ENCODE measurements at regions not wholly inside any gene's neighbourhood (a gene's known extent, or its start where the extent isn't known, plus 50 kb on each side); places are given as distances from the start of the nearest gene placed in this dataset.

- WGBS (ENCODE audit: low lambda C conversion rate) = 9% methylated on average over 13 of the region's 14 CpGs
- CTCF ChIA-PET (ENCODE audit: low intra/inter-chr PET ratio, low total read pairs) = no interaction called here
- H3K27me3 ChIP-seq (ENCODE audit: control insufficient read depth in 1 of 2, insufficient read depth in 2 of 2, low read length in 2 of 2) = peaks cover 17 to 87% of the 10 kb centered on the region in 2 experiments; a peak in 4 of 5 replicates
- no peak for TF ChIP-seq ZNF891 (CRISPR knock-in tag; IDR thresholded peaks at IDR 0.05)
- TF ChIP-seq ZNF337 (CRISPR knock-in tag; IDR thresholded peaks at IDR 0.05; ENCODE audit: borderline replicate concordance, low read depth) = no peak
- no peak for TF ChIP-seq EHMT2 (IDR thresholded peaks at IDR 0.05; ENCODE audit: borderline replicate concordance, low read depth, low read length)
- TF ChIP-seq ZBTB7B (CRISPR knock-in tag; IDR thresholded peaks at IDR 0.05) = no peak
- no peak for TF ChIP-seq MBNL3 (CRISPR knock-in tag; conservative IDR thresholded peaks at IDR 0.05)
- TF ChIP-seq PCBP2 (optimal IDR thresholded peaks at IDR 0.05; ENCODE audit: low read depth, low read length, poor library complexity, severe bottlenecking) = no peak
- TF ChIP-seq ZNF790 (CRISPR knock-in tag; IDR thresholded peaks at IDR 0.05; ENCODE audit: borderline replicate concordance) = no peak
- TF ChIP-seq MEIS2 (CRISPR knock-in tag; IDR thresholded peaks at IDR 0.05) = no peak
- TF ChIP-seq USF2 (IDR thresholded peaks at IDR 0.05; ENCODE audit: low read depth, low read length) = no peak
- no peak for TF ChIP-seq USF2 (CRISPR knock-in tag; IDR thresholded peaks at IDR 0.05; ENCODE audit: borderline replicate concordance)
- TF ChIP-seq, protein P1, sequence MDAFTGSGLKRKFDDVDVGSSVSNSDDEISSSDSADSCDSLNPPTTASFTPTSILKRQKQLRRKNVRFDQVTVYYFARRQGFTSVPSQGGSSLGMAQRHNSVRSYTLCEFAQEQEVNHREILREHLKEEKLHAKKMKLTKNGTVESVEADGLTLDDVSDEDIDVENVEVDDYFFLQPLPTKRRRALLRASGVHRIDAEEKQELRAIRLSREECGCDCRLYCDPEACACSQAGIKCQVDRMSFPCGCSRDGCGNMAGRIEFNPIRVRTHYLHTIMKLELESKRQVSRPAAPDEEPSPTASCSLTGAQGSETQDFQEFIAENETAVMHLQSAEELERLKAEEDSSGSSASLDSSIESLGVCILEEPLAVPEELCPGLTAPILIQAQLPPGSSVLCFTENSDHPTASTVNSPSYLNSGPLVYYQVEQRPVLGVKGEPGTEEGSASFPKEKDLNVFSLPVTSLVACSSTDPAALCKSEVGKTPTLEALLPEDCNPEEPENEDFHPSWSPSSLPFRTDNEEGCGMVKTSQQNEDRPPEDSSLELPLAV (CRISPR knock-in tag; conservative IDR thresholded peaks at IDR 0.05; ENCODE audit: low read depth) = no peak
- no peak for TF ChIP-seq CEBPZ (IDR thresholded peaks at IDR 0.05; ENCODE audit: low read length)
- no peak for TF ChIP-seq HDAC6 (IDR thresholded peaks at IDR 0.05; ENCODE audit: low read depth, low read length)
- TF ChIP-seq ZNF207 (IDR thresholded peaks at IDR 0.05; ENCODE audit: borderline replicate concordance) = no peak
- no peak for TF ChIP-seq SOX5 (CRISPR knock-in tag; IDR thresholded peaks at IDR 0.05; ENCODE audit: borderline replicate concordance)
- no peak for TF ChIP-seq ZNF747 (CRISPR knock-in tag; IDR thresholded peaks at IDR 0.05; ENCODE audit: borderline replicate concordance)
- no peak for TF ChIP-seq ZNF773 (CRISPR knock-in tag; IDR thresholded peaks at IDR 0.05; ENCODE audit: borderline replicate concordance)
Measured at GRCh38 chr17:77873500-77874302, 84.8 kb upstream of the TNRC6C start.

More at GRCh38 chr17:77873500-77874302, 84.8 kb upstream of the TNRC6C start:
- in situ Hi-C loops (cut with HindIII; ENCODE audit: extremely low pct_ligation_motif_present, low pct_unique_long_range_greater_than_20kb) (no loop called here), intact Hi-C loops (cut with micrococcal nuclease; ENCODE audit: unreplicated experiment) (no loop called here)
- FAIRE-seq = no peak
- no peaks in the 10 kb centered on the region for H3K79me2 ChIP-seq (ENCODE audit: insufficient read depth, low read length)
- no peak overlapping the region for H3K4me2 ChIP-seq (ENCODE audit: low read depth, low read length)
- no peak overlapping the region for H2AFZ ChIP-seq (ENCODE audit: low read length)
- no peaks in the 10 kb centered on the region for H3K4me1 ChIP-seq (ENCODE audit: insufficient read depth, low read length)
- H4K20me1 ChIP-seq (ENCODE audit: insufficient read depth, low read length) = no peaks in the 10 kb centered on the region
- POLR2A ChIA-PET = no interaction called here
- no peak for ATAC-seq
- no peak overlapping the region for H3K4me3 ChIP-seq (replicated peaks in 1 of 3; ENCODE audit: insufficient read depth in 1 of 3, low read depth in 2 of 3, low read length in 3 of 3)
- H3K36me3 ChIP-seq (replicated peaks in 1 of 2; ENCODE audit: control insufficient read depth in 1 of 2, insufficient read depth in 2 of 2, low read length in 2 of 2) = no peaks in the 10 kb centered on the region
- H3K9me3 ChIP-seq (ENCODE audit: low read length) = peaks cover 15% of the 10 kb centered on the region
- H3K27ac ChIP-seq (ENCODE audit: extremely low read length, insufficient read depth, low read length) = no peak overlapping the region
- no peak overlapping the region for H3K9ac ChIP-seq (ENCODE audit: insufficient read depth, low read depth, low read length)
- BruUV-seq (replicated peaks) = no TSS peak
- no peak for DNase-seq (ENCODE audit: low spot score)

Measured in HepG2 (cell line).